H1 (cell line): ENCODE measurements at regions not wholly inside any gene's neighbourhood (a gene's known extent, or its start where the extent isn't known, plus 50 kb on each side); places are given as distances from the start of the nearest gene placed in this dataset.

Experiments
- CTCF ChIA-PET: fragments of 300-600 bp; sonication (Branson Sonifier 250); formaldehyde crosslinking; loops from one replicate; lab custom pipeline; 2021; ENCODE audit not compliant: partially characterized antibody; lab: Charles Lee
- POLR2A ChIA-PET: fragments of 300-600 bp; sonication (Branson Sonifier 250); formaldehyde crosslinking; loops from one replicate; lab custom pipeline; 2021; ENCODE audit warnings: inconsistent platforms; ENCODE audit not compliant: partially characterized antibody; lab: Charles Lee
- DNase-seq, 2 experiments: peaks; one replicate each; pipeline versions ENCODE4 v3.0.0 to v3.0.0-alpha.2; 2010 to 2022; ENCODE audit warnings: low spot score in 2 of 2, low read depth in 1 of 2, mixed read lengths in 1 of 2
- FAIRE-seq: peaks from 2 replicates; lab custom pipeline; 2011; peaks lifted over from hg19 to GRCh38; lab: Jason Lieb, UNC
- H2AFZ ChIP-seq: 2 replicates; pipeline ENCODE4 v1.8.1; 2012; ENCODE audit warnings: low read length, inconsistent platforms
- H2AK5ac ChIP-seq: 2 replicates; pipeline ENCODE4 v1.6.1; 2013; ENCODE audit warnings: low read depth, low read length
- H2BK120ac ChIP-seq: replicated peaks from 2 replicates; pipeline ENCODE3; 2013; ENCODE audit warnings: low read depth, low read length, inconsistent platforms
- H2BK12ac ChIP-seq: 2 replicates; pipeline ENCODE4 v1.6.1; 2013; ENCODE audit warnings: low read depth, low read length
- H2BK15ac ChIP-seq: 2 replicates; pipeline ENCODE4 v1.6.1; 2013; ENCODE audit warnings: low read length
- H2BK20ac ChIP-seq: 2 replicates; pipeline ENCODE4 v1.6.1; 2013; ENCODE audit warnings: low read length
- H2BK5ac ChIP-seq: 2 replicates; pipeline ENCODE4 v1.6.1; 2013; ENCODE audit warnings: low read depth, low read length
- H3K14ac ChIP-seq: 2 replicates; pipeline ENCODE4 v1.6.1; 2013; ENCODE audit warnings: inconsistent platforms; ENCODE audit not compliant: insufficient read length
- H3K18ac ChIP-seq: 2 replicates; pipeline ENCODE4 v1.6.1; 2013; ENCODE audit warnings: low read length; ENCODE audit errors: extremely low read depth
- H3K23ac ChIP-seq: 2 replicates; pipeline ENCODE4 v1.6.1; 2013; ENCODE audit warnings: inconsistent platforms; ENCODE audit not compliant: insufficient read length
- H3K23me2 ChIP-seq: 2 replicates; pipeline ENCODE4 v1.6.1; 2013; ENCODE audit warnings: low read depth, low read length
- H3K27ac ChIP-seq: 2 replicates; pipeline ENCODE4 v1.6.1; 2011; ENCODE audit warnings: low read depth, low read length, inconsistent platforms
- H3K27me3 ChIP-seq, 4 experiments: replicated peaks in 1 of 4; 1 replicate in 1 of 4; 2 replicates in 3 of 4; pipeline versions ENCODE4 v1.6.1 to v1.8.1; 2011 to 2013; ENCODE audit warnings: low read length in 3 of 4, mild to moderate bottlenecking in 3 of 4, inconsistent platforms in 2 of 4, mixed read lengths in 2 of 4, moderate library complexity in 1 of 4; ENCODE audit not compliant: control insufficient read depth in 3 of 4, insufficient read depth in 3 of 4; ENCODE audit errors: extremely low read depth in 1 of 4
- H3K36me3 ChIP-seq, 4 experiments: 2 replicates each; pipeline versions ENCODE4 v1.6.1 to v1.8.1; 2011 to 2013; ENCODE audit warnings: mild to moderate bottlenecking in 4 of 4, low read length in 3 of 4, moderate library complexity in 2 of 4, control low read depth in 1 of 4, inconsistent platforms in 1 of 4; ENCODE audit not compliant: insufficient read depth in 4 of 4, control insufficient read depth in 2 of 4
- H3K4ac ChIP-seq: replicated peaks from 2 replicates; pipeline ENCODE3; 2013; ENCODE audit warnings: low read length, low read depth, mixed read lengths, inconsistent platforms; ENCODE audit not compliant: insufficient read length
- H3K4me1 ChIP-seq, 4 experiments: replicated peaks in 1 of 4; 1 replicate in 1 of 4; 2 replicates in 3 of 4; pipeline versions ENCODE4 v1.6.1 to v1.8.1; 2011 to 2013; ENCODE audit warnings: low read length in 3 of 4, inconsistent platforms in 2 of 4, mixed read lengths in 1 of 4; ENCODE audit not compliant: insufficient read depth in 4 of 4, control insufficient read depth in 3 of 4
- H3K4me2 ChIP-seq, 2 experiments: 2 replicates each; pipeline versions ENCODE4 v1.6.1 to v1.8.1; 2011 to 2013; ENCODE audit warnings: low read depth in 2 of 2, low read length in 2 of 2, control low read depth in 1 of 2, inconsistent platforms in 1 of 2, mild to moderate bottlenecking in 1 of 2; ENCODE audit not compliant: insufficient read depth in 1 of 2
- H3K4me3 ChIP-seq, 4 experiments: fragments of 200-600, 300-600 bp in 1 of 4; sonication (generic), shearing (Covaris generic), sonication (Bioruptor Twin) in 1 of 4; 2 replicates each; pipeline versions ENCODE4 v1.5.1 to v1.8.1; 2011 to 2016; ENCODE audit warnings: low read length in 4 of 4, low read depth in 3 of 4, control low read depth in 2 of 4, inconsistent platforms in 2 of 4, mild to moderate bottlenecking in 2 of 4, mixed read lengths in 1 of 4, moderate library complexity in 1 of 4; ENCODE audit not compliant: insufficient read depth in 2 of 4; ENCODE audit errors: extremely low read depth in 1 of 4
- H3K56ac ChIP-seq: replicated peaks from 2 replicates; pipeline ENCODE3; 2013; ENCODE audit warnings: low read depth, mild to moderate bottlenecking, mixed read lengths, low read length, inconsistent platforms; ENCODE audit not compliant: insufficient read length
- H3K79me1 ChIP-seq: 2 replicates; pipeline ENCODE4 v1.6.1; 2013; ENCODE audit warnings: low read depth, low read length, control low read depth
- H3K79me2 ChIP-seq, 2 experiments: 2 replicates each; pipeline versions ENCODE4 v1.6.1 to v1.8.1; 2012 to 2013; ENCODE audit warnings: low read length in 2 of 2, mild to moderate bottlenecking in 2 of 2, inconsistent platforms in 1 of 2; ENCODE audit not compliant: insufficient read depth in 2 of 2, control insufficient read depth in 1 of 2
- H3K9ac ChIP-seq, 4 experiments: replicated peaks in 1 of 4; 1 replicate in 1 of 4; 2 replicates in 3 of 4; pipeline versions ENCODE4 v1.6.1 to v1.8.1; 2011 to 2013; ENCODE audit warnings: low read depth in 3 of 4, low read length in 3 of 4, control low read depth in 2 of 4, mild to moderate bottlenecking in 2 of 4, moderate library complexity in 2 of 4, inconsistent platforms in 1 of 4; ENCODE audit errors: extremely low read depth in 1 of 4
- H3K9me3 ChIP-seq, 2 experiments: 2 replicates each; pipeline versions ENCODE4 v1.6.1 to v1.8.1; 2012 to 2013; ENCODE audit warnings: mild to moderate bottlenecking in 2 of 2, moderate library complexity in 2 of 2, control low read depth in 1 of 2, inconsistent platforms in 1 of 2, low read depth in 1 of 2, low read length in 1 of 2, mixed read lengths in 1 of 2; ENCODE audit not compliant: insufficient read depth in 2 of 2
- H4K20me1 ChIP-seq, 2 experiments: replicated peaks in 1 of 2; 2 replicates each; pipeline versions ENCODE3 to v1.8.1; 2011 to 2013; ENCODE audit warnings: inconsistent platforms in 2 of 2, low read length in 2 of 2, mild to moderate bottlenecking in 1 of 2; ENCODE audit not compliant: insufficient read depth in 2 of 2, control insufficient read depth in 1 of 2
- H4K5ac ChIP-seq: 2 replicates; pipeline ENCODE4 v1.6.1; 2013; ENCODE audit warnings: low read length, low read depth, mixed read lengths, inconsistent platforms; ENCODE audit not compliant: insufficient read length
- H4K8ac ChIP-seq: 2 replicates; pipeline ENCODE4 v1.8.0; 2013; ENCODE audit warnings: mild to moderate bottlenecking, moderate library complexity, low read length, inconsistent platforms; ENCODE audit not compliant: insufficient read depth; ENCODE audit errors: extremely low read depth
- H4K91ac ChIP-seq: replicated peaks from 2 replicates; pipeline ENCODE3; 2013; ENCODE audit warnings: low read length, mixed read lengths, inconsistent platforms; ENCODE audit not compliant: insufficient read length
- CREB1 ChIP-seq: IDR thresholded peaks from 2 replicates; pipeline ENCODE4 v1.6.1; 2012; ENCODE audit warnings: inconsistent platforms
- CTBP2 ChIP-seq: IDR thresholded peaks from 2 replicates; pipeline ENCODE4 v1.7.0; 2011; ENCODE audit warnings: borderline replicate concordance, mild to moderate bottlenecking, moderate library complexity, mixed read lengths, low read length; ENCODE audit not compliant: insufficient read depth, insufficient read length
- KDM1A ChIP-seq: fragments of 200-600, 300-600 bp; sonication (generic); IDR thresholded peaks from 2 replicates; pipeline ENCODE4 v1.7.1; 2016; ENCODE audit warnings: mild to moderate bottlenecking, low read length, borderline replicate concordance
- NRF1 ChIP-seq: IDR thresholded peaks from 2 replicates; pipeline ENCODE4 v1.6.1; 2011; ENCODE audit warnings: mild to moderate bottlenecking, low read depth, low read length, improper control_type of control experiment
- RNF2 ChIP-seq: fragments of 200-900, 300-1000 bp; sonication (generic); IDR thresholded peaks from 2 replicates; pipeline ENCODE4 v1.7.1; 2016; ENCODE audit warnings: borderline replicate concordance, low read depth, mild to moderate bottlenecking, antibody characterized with exemption, low read length; ENCODE audit not compliant: poor library complexity, severe bottlenecking; ENCODE audit errors: missing control alignments
- SIRT6 ChIP-seq: IDR thresholded peaks from one replicate; pipeline ENCODE4 v1.7.1; 2012; ENCODE audit warnings: low read length, inconsistent platforms
- WGBS, 2 experiments: shearing (Covaris generic) in 1 of 2; methylation state at CpG; one replicate each; pipeline versions ENCODE4 v1.1.6 to v1.1.7; 2013 to 2015; ENCODE audit warnings: low lambda C conversion rate in 2 of 2, mixed read lengths in 2 of 2, inconsistent platforms in 1 of 2, low coverage in 1 of 2, missing lambda C conversion rate in 1 of 2; ENCODE audit not compliant: insufficient replicate concordance in 2 of 2, insufficient coverage in 1 of 2, insufficient read length in 1 of 2; ENCODE audit errors: extremely low coverage in 1 of 2, missing lambda C conversion rate in 1 of 2; 5-methylcytosine and 5-hydroxymethylcytosine counted together

DNA sequence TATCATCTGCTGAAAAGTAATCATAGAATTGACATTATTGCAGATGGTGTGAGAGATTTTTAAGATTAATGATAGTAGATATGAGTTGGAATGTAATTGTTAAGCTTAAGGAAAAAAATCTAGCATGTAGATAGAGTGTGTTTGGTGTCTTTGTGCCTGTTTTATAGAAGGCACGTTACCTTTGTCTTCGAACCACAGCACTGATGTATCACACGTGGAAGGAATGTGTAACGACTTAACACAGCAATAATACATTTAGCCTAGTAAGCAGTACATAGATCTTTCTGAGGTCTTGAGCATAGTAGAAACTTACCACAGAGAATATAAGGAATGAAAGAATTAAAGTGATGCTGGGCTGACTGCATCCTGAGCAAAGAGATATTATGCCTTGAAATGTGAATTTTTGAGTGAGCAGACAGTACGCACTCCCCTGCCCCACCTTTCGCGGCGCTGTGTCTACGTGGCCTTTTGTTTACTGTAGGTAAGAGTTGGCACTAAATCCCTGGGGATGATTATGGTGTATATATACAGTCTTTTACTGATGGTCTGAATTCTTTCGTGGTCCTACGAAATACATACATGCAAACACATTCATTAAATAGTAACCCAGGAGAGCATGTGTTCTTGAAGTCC is 217.6 kb upstream of the TOPAZ1 start:
- H3K14ac ChIP-seq = no peak overlapping the region
- no peak overlapping the region for H4K5ac ChIP-seq
- CTCF ChIA-PET = no interaction called here
- H2AK5ac ChIP-seq = no peak overlapping the region
- no peaks in the 10 kb centered on the region for H4K20me1 ChIP-seq
- no peak overlapping the region for H2BK15ac ChIP-seq
- WGBS, 2 experiments = 88% methylated on average over 11 of the region's 11 CpGs; no CpG with 5 or more reads in 1 of the 2 experiments
- H3K79me1 ChIP-seq = no peaks in the 10 kb centered on the region
- no peaks in the 10 kb centered on the region for H3K36me3 ChIP-seq
- no peak overlapping the region for H2BK20ac ChIP-seq
- H3K79me2 ChIP-seq = no peaks in the 10 kb centered on the region
- H3K4me2 ChIP-seq = no peak overlapping the region
- no peaks in the 10 kb centered on the region for H3K9me3 ChIP-seq
- DNase-seq (no peak), FAIRE-seq (no peak)
- H3K4me3 ChIP-seq = no peak overlapping the region
- no peak overlapping the region for H2AFZ ChIP-seq
- no peak overlapping the region for H3K18ac ChIP-seq
- peaks cover 6 to 20% (median 13%) of the 10 kb centered on the region in 4 experiments; a peak in 6 of 7 replicates for H3K4me1 ChIP-seq
- peaks cover 2% of the 10 kb centered on the region; the same call in 1 of the 2 replicates for H3K23me2 ChIP-seq
- H3K56ac ChIP-seq = no peak overlapping the region
- H2BK12ac ChIP-seq = no peak overlapping the region
- H4K91ac ChIP-seq = no peak overlapping the region
- H2BK120ac ChIP-seq = no peak overlapping the region
- H3K23ac ChIP-seq = no peak overlapping the region
- peaks cover 3 to 20% (median 16%) of the 10 kb centered on the region in 4 experiments; a peak in 6 of 7 replicates for H3K27me3 ChIP-seq
- H3K9ac ChIP-seq = no peak overlapping the region
- no peak overlapping the region for H3K27ac ChIP-seq
- H4K8ac ChIP-seq = no peak overlapping the region
- POLR2A ChIA-PET = no interaction called here
- H2BK5ac ChIP-seq = no peak overlapping the region
- H3K4ac ChIP-seq = no peak overlapping the region
- TF ChIP-seq NRF1 = no peak
- no peak for TF ChIP-seq KDM1A
- no peak for TF ChIP-seq CTBP2
- no peak for TF ChIP-seq CREB1
- TF ChIP-seq RNF2 = no peak
- TF ChIP-seq SIRT6 = no peak
